SKM-1 treated with dmso at 0.1 percent for 144 hours (cell line): ENCODE measurements at regions not wholly inside any gene's neighbourhood (a gene's known extent, or its start where the extent isn't known, plus 50 kb on each side); places are given as distances from the start of the nearest gene placed in this dataset.

Experiments used
- DNase-seq: peaks from one replicate; lab custom pipeline; 2025; ENCODE audit not compliant: unreplicated experiment; lab: John Stamatoyannopoulos, UW

GRCh38 chr16:64826374-64826773 is 295.5 kb downstream of the CDH11 start:
- DNase-seq = no peak

- DNase-seq = no peak
Measured at GRCh38 chr16:64823481-64824075, 298.3 kb downstream of the CDH11 start.

- DNase-seq = no peak
Measured at GRCh38 chr16:64809876-64810629, 311.8 kb downstream of the CDH11 start.

- DNase-seq = no peak
Measured at GRCh38 chr16:64808474-64808873, 313.4 kb downstream of the CDH11 start.

- no peak for DNase-seq
Measured at GRCh38 chr16:64791756-64792155, 330.1 kb downstream of the CDH11 start.

GRCh38 chr16:64784635-64785034 is 337.2 kb downstream of the CDH11 start:
- no peak for DNase-seq

- DNase-seq = no peak
Measured at GRCh38 chr16:64782484-64782883, 339.4 kb downstream of the CDH11 start.

- DNase-seq = no peak
Measured at GRCh38 chr16:64780445-64780844, 341.4 kb downstream of the CDH11 start.

GRCh38 chr16:64778777-64779176 is 343.1 kb downstream of the CDH11 start:
- no peak for DNase-seq

- DNase-seq = no peak
Measured at GRCh38 chr16:64773638-64774037, 348.2 kb downstream of the CDH11 start.

GRCh38 chr16:64773184-64773583 is 348.7 kb downstream of the CDH11 start:
- no peak for DNase-seq

- no peak for DNase-seq
Measured at GRCh38 chr16:64771273-64771672, 350.6 kb downstream of the CDH11 start.

GRCh38 chr16:64762211-64762610 is 359.7 kb downstream of the CDH11 start:
- no peak for DNase-seq

- DNase-seq = no peak
Measured at GRCh38 chr16:64754279-64754678, 367.6 kb downstream of the CDH11 start.

GRCh38 chr16:64751906-64752305 is 370.0 kb downstream of the CDH11 start:
- no peak for DNase-seq

GRCh38 chr16:64749346-64749745 is 372.5 kb downstream of the CDH11 start:
- DNase-seq = no peak

- DNase-seq = no peak
Measured at GRCh38 chr16:64745258-64745930, 376.5 kb downstream of the CDH11 start.

GRCh38 chr16:64742455-64743223 is 379.2 kb downstream of the CDH11 start:
- no peak for DNase-seq

- no peak for DNase-seq
Measured at GRCh38 chr16:64740261-64740660, 381.6 kb downstream of the CDH11 start.

GRCh38 chr16:64738321-64738960 is 383.4 kb downstream of the CDH11 start:
- DNase-seq = no peak

- DNase-seq = no peak
Measured at GRCh38 chr16:64736857-64737256, 385.0 kb downstream of the CDH11 start.
